SK-N-DZ (cell line): ENCODE measurements at regions not wholly inside any gene's neighbourhood (a gene's known extent, or its start where the extent isn't known, plus 50 kb on each side); places are given as distances from the start of the nearest gene placed in this dataset.

Source experiments
- DNase-seq: peaks from one replicate; pipeline ENCODE4 v3.0.0-alpha.2; 2015; ENCODE audit warnings: low spot score

DNA sequence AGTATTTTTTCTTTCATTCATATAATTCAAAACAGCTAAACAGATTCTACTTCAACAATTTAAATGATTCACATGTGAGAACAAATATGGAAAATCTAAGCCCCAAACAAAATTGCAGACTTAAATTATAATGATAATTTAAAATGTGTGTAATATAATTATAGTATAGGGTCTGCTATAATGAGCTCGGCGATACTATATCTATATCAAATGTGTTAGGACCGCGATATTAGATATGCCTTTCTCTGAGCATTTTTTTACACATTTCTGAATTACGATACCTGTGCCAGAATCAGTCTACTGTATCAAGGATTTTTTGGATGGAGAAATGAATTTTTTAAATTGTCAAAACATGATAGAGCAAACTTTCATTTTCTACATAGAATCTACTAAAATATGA lies 808.8 kb upstream of the POU3F3 start:
- no peak for DNase-seq

GRCh38 chr2:104046466-104046865 lies 807.4 kb upstream of the POU3F3 start:
- no peak for DNase-seq

GRCh38 chr2:104047516-104047915 lies 806.4 kb upstream of the POU3F3 start:
- no peak for DNase-seq

DNA sequence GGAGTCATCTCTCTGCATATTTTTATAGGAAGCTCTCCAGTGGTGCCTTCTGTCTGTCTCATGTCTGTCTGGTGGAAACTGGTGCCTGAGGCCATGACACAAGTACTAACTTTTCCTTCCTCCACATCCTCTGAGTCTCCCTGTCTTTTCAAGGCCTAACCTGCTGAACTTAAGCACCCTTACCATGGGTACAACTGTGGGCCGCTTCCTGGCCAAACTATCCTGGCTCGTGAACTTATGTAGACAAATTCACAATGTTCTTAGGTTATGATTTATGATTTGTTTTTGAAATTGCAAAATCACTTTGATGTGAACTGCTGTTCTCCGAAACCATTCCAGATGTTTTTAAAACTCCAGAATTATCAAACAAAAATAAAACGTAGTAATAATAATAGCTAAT lies 804.5 kb upstream of the POU3F3 start:
- DNase-seq, result no peak

DNA sequence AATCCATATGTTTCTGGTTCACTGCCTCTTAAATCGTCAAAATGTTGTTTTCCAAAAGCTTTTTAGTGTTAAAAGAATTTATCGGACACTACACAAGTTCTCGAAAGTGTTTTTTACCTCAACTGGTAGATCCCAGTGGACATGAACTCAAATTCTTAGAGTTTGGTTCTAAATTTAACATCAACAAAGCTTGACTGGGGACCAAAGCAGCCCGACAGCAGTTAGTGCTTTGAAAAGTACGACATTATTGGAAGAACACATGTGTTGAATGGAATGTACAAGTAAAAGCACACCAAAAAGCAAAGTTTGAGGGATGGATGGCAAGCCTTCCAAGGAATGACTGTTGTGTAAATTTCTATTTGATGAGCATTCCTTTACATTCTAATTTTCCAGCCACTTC lies 803.9 kb upstream of the POU3F3 start:
- DNase-seq, result no peak

DNA sequence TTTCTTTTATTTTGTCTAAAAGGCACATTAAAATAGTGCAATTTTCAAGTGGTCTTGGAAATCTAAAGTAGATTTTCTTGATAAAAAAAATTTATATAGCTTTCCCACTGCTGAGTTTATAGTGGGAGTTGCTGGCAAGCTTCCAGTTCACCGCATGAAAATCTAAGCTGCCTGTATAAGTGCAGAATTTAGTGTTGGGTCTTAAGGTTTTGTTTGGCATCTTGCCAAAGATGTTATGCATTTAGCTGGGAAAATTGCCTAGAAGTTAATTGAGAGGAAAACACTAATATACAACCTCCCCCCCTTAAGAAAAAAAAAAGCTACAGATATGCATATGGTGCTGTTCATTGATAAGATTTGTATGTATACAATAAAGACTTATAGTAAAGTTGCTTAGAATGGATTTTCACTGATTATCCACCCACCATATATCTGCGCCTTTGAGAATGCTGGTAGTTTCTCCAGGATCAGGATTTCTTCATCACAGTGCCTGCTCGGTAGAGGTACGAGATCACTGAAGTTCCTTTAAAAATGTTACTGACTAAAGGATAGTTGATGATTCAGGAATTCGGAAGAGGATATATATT lies 803.2 kb upstream of the POU3F3 start:
- no peak for DNase-seq

DNA sequence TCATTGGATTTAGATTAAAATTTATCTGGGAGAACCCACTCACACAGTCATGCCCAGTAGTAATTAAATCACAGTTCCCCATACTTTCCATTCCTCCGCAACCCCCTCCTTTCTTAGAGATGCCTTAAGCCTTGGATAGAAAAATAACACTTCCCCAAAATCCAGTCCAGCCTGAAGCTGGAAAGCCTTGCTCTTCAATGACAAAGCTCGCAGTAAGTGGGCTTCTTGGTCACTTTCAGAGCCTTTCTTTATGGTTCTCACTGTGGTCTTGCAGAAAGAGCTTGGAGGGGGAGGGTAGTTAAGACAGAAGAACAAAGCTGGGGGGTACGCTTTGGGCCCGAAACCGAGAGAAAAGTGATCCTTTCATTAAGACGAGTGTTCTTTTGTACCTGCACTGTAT lies 802.1 kb upstream of the POU3F3 start:
- no peak for DNase-seq

- DNase-seq, result no peak
Observed at GRCh38 chr2:104052356-104052755, 801.6 kb upstream of the POU3F3 start.

DNA sequence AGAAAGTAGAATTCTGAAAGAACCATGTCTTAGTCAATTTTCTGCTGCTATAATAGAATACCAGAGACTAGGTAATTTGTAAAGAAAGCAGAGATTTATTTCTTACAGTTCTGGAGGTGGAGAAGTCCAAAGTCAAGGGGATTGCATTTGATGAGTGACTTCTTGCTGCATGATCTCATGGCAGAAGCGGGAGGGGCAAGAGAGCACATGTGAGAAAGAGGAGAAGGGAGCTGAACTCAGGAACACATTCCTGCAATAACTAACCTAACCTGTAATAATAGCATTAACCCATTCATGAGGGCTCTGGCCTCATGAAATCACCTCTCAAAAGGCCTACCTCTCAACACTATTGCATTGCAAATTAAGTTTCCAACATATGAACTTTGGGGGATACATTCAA lies 797.5 kb upstream of the POU3F3 start:
- no peak for DNase-seq

DNA sequence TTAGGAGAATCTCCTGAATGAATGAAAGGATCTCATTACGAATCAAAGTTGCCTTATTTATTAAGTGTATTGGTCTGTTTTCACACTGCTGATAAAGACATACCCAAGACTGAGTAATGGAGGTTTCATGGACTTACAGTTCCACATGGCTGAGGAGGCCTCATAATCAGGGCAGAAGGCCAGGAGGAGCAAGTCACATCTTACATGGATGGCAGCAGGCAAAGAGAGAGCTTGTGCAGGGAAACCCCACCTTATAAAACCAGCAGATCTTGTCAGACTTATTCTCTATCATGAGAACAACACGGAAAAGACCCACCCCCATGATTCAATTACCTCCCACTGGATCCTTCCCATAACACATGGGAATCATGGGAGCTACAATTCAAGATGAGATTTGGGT lies 785.2 kb upstream of the POU3F3 start:
- DNase-seq, result no peak

- DNase-seq, result no peak
Observed at GRCh38 chr2:104077573-104077972, 776.3 kb upstream of the POU3F3 start.

DNA sequence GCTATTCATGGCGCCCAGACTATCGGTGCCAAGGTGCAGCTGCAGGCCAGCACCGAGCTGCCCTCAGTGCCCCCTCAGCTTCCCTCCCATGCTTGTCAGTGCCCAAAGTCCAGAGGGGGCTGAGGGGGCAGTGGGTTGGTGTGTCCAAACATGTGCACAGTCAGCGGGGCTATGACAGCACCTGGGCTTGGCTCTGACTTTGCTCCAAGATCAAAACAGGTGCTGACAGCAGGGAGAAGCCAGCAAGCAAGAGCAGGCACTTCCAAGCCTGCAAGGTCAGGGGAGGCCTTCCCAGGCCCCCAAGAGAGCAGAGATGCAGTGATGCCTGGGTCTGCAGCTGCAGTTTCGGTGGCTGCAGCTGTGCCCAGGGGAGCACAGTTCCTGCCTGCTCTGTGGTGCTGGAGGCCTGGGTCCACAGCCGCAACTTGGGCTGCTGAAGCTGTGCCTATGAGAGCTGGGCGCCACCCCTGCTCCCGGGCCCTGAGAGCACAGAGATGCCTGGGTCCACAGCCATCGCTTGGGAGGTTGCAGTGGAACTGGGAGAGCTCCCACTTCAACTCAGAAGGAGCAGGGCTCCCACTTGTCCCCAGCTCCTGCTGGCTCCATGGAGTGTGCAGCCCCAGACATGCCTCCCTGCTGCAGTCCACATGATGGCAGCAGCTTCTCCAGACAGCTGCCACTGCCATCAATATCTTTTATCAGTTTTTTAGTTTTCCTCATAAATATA lies 775.3 kb upstream of the POU3F3 start:
- DNase-seq, result no peak

DNA sequence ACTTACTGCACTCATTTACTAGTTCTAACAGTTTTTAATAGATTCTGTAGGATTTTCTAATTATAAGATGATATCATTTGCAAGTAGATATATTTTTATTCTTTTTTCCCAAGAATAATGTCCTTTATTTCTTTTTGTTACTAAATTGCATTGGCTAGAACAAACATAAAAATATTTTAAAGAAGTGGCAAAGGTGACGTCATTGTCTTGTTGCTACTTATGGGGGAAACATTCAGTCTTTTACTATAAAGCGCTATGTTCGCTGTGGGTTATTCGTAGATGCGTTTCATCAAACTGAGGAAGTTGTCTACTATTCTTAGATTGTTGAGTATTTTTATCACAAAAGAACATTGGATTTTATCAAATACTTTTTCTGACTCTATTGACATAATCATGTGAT lies 765.2 kb upstream of the POU3F3 start:
- no peak for DNase-seq

DNA sequence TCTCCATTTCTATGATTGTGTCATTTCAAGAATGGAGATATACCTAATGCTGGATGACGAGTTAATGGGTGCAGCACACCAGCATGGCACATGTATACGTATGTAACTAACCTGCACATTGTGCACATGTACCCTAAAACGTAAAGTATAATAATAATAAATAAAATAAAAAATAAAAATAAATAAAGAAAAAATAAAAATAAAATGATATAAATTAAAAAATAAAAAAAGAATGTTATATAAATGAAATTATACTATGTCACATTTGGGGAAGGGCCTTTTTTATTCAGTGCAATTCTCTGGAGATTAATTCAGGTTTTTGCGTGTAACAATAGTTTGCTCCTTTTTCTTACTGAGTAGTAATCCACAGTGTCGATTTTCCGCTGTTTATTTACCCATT lies 763.5 kb upstream of the POU3F3 start:
- no peak for DNase-seq

- DNase-seq, result no peak
Observed at GRCh38 chr2:104091894-104092293, 762.0 kb upstream of the POU3F3 start.

GRCh38 chr2:104092886-104093285 lies 761.0 kb upstream of the POU3F3 start:
- DNase-seq, result no peak

DNA sequence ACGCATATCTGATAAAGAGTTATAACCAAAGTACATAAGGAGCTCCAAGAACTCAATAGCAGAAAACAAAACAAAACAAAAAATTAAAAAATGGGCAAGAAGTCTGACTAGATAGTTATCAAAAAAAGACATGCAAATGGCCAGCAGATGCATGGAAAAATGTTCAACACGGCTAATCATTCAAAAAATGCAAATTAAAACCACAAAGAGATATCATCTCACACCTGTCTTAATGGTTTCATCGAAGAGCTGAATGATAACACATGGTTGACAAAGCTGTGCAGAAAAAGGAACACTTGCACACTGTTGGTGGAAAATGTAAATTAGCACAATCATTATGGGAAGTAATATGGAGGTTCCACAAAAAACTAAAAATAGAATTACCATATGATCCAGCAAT lies 751.3 kb upstream of the POU3F3 start:
- DNase-seq, result no peak

DNA sequence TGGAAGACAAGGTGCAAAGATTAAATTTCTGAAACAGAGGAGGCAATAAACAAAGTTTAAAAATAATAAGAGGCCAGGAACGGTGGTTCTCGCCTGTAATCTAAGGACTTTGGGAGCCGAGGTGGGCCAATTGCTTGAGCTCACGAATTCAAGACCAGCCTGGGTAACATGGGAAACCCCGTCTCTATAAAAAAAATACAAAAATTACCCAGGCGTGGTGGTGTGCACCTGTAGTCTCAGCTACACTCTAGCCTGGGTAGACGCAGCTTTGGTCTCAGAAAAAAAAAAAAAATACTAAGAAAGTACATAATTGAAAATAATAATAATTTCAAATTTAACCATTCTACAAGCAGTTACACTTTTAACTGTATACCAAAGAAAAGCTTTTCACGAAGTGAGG lies 744.6 kb upstream of the POU3F3 start:
- no peak for DNase-seq

GRCh38 chr2:104118889-104119288 lies 735.0 kb upstream of the POU3F3 start:
- no peak for DNase-seq

- DNase-seq, result no peak
Observed at GRCh38 chr2:104120171-104120570, 733.7 kb upstream of the POU3F3 start.

DNA sequence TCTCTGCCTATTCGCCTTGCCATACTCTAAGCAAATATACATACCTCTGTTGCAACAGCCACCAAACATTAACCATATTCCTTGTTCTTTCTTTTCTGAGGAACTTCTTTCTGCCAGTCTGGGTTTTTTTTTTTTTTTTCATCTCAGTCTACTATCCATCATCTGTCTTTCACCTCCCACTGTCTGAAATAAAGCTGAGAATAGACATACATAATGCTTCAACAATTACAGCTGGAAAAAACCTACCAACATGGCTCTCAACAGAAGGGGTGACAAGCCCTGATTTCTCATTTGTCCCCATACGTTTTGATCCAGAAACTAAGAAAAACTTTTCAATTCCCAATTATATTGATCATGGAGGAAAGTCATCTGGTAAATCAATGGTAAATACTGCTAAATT lies 728.8 kb upstream of the POU3F3 start:
- no peak for DNase-seq

DNA sequence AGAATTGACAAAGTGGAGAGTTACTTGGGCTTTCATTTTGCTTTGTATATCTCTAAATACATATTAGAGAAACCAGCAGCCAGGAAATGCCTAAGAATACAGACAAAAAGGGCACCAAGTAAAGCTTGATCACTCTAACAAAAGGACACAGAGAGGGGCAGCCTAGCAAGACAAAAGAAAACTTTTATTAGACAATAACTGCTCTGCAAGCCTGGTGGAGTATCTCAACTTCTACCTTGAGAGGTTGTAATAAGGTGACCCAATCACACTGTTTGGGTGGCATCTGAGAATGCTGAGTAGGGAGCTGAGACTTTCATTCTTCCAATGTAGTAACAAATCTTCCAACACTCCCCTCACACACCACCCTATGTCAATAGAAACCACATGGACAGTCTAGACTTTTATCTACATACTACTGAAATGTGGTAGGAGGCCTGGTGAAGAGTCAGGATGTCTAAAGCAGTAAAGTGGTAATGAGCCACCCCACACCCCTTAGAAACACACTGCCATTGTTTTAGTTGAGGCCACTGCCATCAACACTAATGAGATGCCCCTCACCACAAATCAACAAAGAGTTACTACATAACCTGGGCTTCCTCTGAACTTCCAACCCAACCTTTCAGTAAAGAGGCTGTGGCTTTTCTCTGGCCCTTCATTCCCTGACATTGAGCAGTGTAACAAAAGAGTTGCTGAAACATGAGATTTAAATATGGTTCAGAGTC lies 726.7 kb upstream of the POU3F3 start:
- no peak for DNase-seq

GRCh38 chr2:104140361-104140760 lies 713.6 kb upstream of the POU3F3 start:
- no peak for DNase-seq
